ENCODE measurements at regions not wholly inside any gene's neighbourhood (a gene's known extent, or its start where the extent isn't known, plus 50 kb on each side); places are given as distances from the start of the nearest gene placed in this dataset.

DNA sequence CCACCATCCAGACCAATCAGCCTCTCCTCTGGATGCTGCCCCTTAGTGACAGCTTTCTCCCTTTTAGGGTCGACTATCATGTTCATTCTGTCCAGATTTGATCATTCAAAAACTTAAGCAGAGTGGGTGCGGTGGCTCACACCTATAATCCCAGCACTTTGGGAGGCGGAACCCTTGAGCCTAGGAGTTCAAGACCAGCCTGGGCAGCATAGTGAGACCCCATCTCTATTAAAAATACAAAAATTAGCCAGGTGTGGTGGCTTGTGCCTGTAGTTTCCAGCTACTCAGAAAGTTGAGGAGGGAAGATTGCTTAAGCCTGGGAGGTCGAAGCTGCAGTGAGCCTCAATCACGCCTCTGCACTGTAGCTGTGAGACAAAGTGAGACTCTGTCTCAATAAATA, 68.3 kb upstream of the ZCCHC2 start:
- Histone ChIP-seq H3K27me3 (no peaks in the 10 kb centered on the region), H3K9me3 (no peaks in the 10 kb centered on the region), H3K4me3 (no peak overlapping the region), H3K4me1 (peaks cover 0 to 10% of the 10 kb centered on the region in 2 donors), H3K27ac (no peak overlapping the region), H3K36me3 (no peaks in the 10 kb centered on the region)
- TF ChIP-seq, protein P1, sequence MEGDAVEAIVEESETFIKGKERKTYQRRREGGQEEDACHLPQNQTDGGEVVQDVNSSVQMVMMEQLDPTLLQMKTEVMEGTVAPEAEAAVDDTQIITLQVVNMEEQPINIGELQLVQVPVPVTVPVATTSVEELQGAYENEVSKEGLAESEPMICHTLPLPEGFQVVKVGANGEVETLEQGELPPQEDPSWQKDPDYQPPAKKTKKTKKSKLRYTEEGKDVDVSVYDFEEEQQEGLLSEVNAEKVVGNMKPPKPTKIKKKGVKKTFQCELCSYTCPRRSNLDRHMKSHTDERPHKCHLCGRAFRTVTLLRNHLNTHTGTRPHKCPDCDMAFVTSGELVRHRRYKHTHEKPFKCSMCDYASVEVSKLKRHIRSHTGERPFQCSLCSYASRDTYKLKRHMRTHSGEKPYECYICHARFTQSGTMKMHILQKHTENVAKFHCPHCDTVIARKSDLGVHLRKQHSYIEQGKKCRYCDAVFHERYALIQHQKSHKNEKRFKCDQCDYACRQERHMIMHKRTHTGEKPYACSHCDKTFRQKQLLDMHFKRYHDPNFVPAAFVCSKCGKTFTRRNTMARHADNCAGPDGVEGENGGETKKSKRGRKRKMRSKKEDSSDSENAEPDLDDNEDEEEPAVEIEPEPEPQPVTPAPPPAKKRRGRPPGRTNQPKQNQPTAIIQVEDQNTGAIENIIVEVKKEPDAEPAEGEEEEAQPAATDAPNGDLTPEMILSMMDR (IDR thresholded peaks at IDR 0.05) = no peak
- no peak for DNase-seq (ENCODE audit: low spot score in 2 of 2)
- intact Hi-C loops (cut with DNase I) = no loop called here

DNA sequence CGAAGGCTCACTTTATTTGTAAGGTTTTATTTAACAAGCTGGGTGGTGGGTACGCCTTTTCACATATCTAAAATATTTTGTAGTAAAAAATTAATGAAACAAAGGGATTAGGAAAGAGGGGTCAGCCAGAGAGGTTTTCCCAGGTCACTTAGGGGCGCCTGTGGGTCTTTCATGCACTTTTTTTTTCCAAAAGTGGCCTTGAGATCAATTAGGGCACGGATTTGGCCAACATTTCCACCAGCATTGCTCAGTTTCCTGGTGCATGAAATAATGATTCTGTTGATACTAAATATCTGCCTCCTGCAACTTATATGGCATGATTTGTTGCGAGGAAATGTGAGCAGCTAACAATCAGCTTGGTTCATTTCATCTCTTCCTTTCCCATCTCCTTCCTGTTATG, 67.6 kb upstream of the ZCCHC2 start:
- DNase-seq (ENCODE audit: low spot score in 2 of 2) = no peak
- H3K27ac ChIP-seq = no peak overlapping the region
- H3K4me3 ChIP-seq = no peak overlapping the region
- H3K9me3 ChIP-seq = no peaks in the 10 kb centered on the region
- intact Hi-C loops (cut with DNase I) = no loop called here
- TF ChIP-seq, protein P1 (IDR thresholded peaks at IDR 0.05) = no peak
- no peaks in the 10 kb centered on the region for H3K36me3 ChIP-seq
- no peaks in the 10 kb centered on the region for H3K27me3 ChIP-seq
- H3K4me1 ChIP-seq = peaks cover 0 to 10% of the 10 kb centered on the region in 2 donors

DNA sequence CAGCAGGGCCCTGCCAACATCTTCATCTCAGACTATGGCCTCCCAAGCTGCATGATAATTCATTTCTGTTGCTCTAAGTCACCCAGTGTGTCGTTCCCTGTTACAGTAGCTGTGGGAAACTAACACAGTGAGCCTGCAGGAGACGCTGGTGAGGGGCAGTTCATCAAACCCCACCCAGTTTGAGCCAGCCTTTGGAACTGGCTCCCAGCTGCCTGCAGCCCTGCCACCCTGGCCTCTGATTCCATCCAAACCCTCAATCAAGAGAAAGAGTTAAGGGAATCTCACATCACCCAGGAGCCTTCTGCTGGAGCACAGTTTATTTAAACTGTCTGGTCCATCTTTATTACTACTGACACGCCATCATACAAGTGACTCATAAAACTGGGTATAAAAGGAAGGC, 64.9 kb upstream of the ZCCHC2 start:
- intact Hi-C loops (cut with DNase I) = no loop called here
- TF ChIP-seq, protein P1 (IDR thresholded peaks at IDR 0.05) = no peak
- no peak overlapping the region for H3K4me3 ChIP-seq
- no peaks in the 10 kb centered on the region for H3K9me3 ChIP-seq
- no peaks in the 10 kb centered on the region for H3K4me1 ChIP-seq
- H3K27ac ChIP-seq = no peak overlapping the region
- no peaks in the 10 kb centered on the region for H3K27me3 ChIP-seq
- no peaks in the 10 kb centered on the region for H3K36me3 ChIP-seq
- DNase-seq (ENCODE audit: low spot score in 2 of 2) = no peak

DNA sequence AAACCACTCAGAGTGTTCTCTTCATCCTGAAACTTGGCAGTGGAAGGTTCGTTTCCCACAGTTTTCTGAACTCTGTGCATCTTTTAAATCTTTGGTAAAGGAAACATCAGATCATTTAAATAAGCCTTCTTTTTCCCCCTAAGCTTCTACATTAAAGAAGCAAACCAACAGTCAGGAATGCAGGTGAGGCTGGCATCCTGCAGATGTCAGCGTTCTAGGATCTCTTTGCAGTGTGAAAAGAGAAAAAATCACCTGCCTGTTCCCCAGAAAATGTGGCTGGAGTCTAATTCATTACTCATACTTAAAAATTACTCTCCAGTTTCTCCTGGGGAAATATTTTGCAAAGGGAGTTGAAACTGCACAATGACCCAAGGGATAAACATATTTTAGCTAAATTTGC, 64.5 kb upstream of the ZCCHC2 start:
- H3K4me1 ChIP-seq = no peaks in the 10 kb centered on the region
- no peaks in the 10 kb centered on the region for H3K36me3 ChIP-seq
- no peak for DNase-seq (ENCODE audit: low spot score in 2 of 2)
- no peaks in the 10 kb centered on the region for H3K27me3 ChIP-seq
- intact Hi-C loops (cut with DNase I) = no loop called here
- no peak overlapping the region for H3K4me3 ChIP-seq
- TF ChIP-seq, protein P1 (IDR thresholded peaks at IDR 0.05) = no peak
- H3K27ac ChIP-seq = no peak overlapping the region
- H3K9me3 ChIP-seq = no peaks in the 10 kb centered on the region

DNA sequence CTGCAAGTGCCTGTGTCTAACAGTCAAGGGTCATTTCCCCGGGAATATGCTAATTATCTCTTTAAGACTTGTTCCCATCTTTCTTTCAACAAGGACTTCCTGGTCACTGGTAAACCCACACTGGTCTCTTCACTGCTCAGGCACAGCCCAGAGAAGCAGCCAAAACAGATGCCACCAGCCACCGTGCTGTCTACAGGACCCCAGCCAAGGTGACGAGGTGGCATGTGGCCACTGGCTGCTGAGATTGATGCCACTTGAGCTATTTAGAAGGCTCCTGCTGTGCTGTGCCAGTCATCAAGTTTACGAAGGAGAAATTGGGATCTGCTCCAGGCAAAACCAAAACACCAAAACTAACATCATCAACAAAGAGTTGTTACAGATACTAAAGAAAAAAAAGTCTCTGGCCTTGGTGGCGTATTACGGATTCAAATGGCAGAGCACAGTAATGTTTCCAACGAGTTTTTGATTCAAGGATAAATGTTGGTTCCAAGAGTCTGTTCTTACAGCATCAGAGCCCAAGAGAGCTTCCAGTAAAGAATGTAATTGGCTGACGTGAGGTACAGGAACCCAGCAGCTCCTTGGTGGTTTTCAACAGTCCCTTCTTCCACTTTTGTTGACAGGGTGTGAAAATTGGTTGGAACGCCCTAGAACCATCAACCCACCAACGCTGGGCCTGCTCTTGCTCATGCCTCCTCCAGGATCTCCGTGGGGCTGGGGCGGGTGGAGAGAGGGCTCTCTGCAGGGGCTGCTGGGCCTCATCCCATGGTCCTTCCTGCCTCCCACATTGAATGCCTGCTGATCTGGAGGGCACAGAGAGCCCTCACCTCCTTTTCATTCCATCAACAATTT, 63.7 kb upstream of the ZCCHC2 start:
- H3K36me3 ChIP-seq = no peaks in the 10 kb centered on the region
- no peaks in the 10 kb centered on the region for H3K27me3 ChIP-seq
- H3K9me3 ChIP-seq = no peaks in the 10 kb centered on the region
- intact Hi-C loops (cut with DNase I) = no loop called here
- no peak for DNase-seq (ENCODE audit: low spot score in 2 of 2)
- TF ChIP-seq, protein P1 (IDR thresholded peaks at IDR 0.05) = no peak
- no peak overlapping the region for H3K27ac ChIP-seq
- H3K4me1 ChIP-seq = no peaks in the 10 kb centered on the region
- H3K4me3 ChIP-seq = no peak overlapping the region
